Activated T-helper 1 cell treated with anti-CD3 and anti-CD28 coated beads, Interleukin-12 subunit alpha, Interleukin-12 subunit beta, Interleukin-2, Interleukin-4 antibody, amounts not matched to agents 30 ng/mL and 10 ng/mL and 1 ng/mL, durations not matched to agents 14 hours and 24 hours and 36 hours (primary cell): ENCODE measurements at regions not wholly inside any gene's neighbourhood (a gene's known extent, or its start where the extent isn't known, plus 50 kb on each side); places are given as distances from the start of the nearest gene placed in this dataset.

Source experiments
- DNase-seq: peaks from one replicate; pipeline ENCODE4 v3.0.0; 2021; ENCODE audit warnings: low spot score
- H3K27ac Mint-ChIP-seq: one replicate; pipeline ENCODE4 v1.8.0; 2021; ENCODE audit warnings: mild to moderate bottlenecking, mixed read lengths
- H3K27me3 Mint-ChIP-seq: one replicate; pipeline ENCODE4 v1.8.0; 2022; ENCODE audit warnings: mild to moderate bottlenecking, moderate library complexity, mixed read lengths; ENCODE audit not compliant: insufficient read depth
- H3K36me3 Mint-ChIP-seq: one replicate; pipeline ENCODE4 v1.8.0; 2021; ENCODE audit warnings: low read depth, mixed read lengths
- H3K4me1 Mint-ChIP-seq: one replicate; pipeline ENCODE4 v1.8.0; 2021; ENCODE audit warnings: low read depth, mixed read lengths
- H3K4me3 Mint-ChIP-seq: one replicate; pipeline ENCODE4 v1.8.0; 2021; ENCODE audit warnings: mild to moderate bottlenecking, moderate library complexity, mixed read lengths
- H3K9me3 Mint-ChIP-seq: one replicate; pipeline ENCODE4 v1.8.0; 2021; ENCODE audit warnings: mixed read lengths
- intact Hi-C: fragments of 100-400 bp; cut with micrococcal nuclease; formaldehyde crosslinking; loops from one replicate; pipeline ENCODE4 v1.15.1; 2024

DNA sequence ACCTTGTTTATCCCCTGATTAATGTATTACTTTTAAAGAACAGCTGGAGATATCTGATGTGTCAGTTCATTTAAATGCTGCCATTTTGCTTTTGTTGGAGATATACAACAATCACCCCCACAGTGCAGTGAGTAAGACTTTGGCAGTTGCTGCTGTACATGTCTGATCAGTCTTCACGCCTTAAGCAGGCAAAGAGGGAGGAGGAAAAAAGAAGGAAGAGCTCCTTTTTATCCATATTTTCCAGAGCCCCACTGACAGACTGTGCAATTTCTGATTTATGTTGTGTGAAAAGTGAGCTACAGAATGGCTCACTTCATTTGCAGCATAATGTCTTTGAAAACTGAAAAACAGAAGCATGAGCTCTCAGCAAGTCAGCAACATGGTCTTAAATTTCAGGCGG, 319.7 kb upstream of the LRIG3 start:
- Mint-ChIP-seq H3K9me3 (no peaks in the 10 kb centered on the region), H3K36me3 (no peaks in the 10 kb centered on the region), H3K4me1 (no peaks in the 10 kb centered on the region), H3K27ac (no peak overlapping the region), H3K27me3 (no peaks in the 10 kb centered on the region), H3K4me3 (no peak overlapping the region)
- intact Hi-C loops = no loop called here
- no peak for DNase-seq

DNA sequence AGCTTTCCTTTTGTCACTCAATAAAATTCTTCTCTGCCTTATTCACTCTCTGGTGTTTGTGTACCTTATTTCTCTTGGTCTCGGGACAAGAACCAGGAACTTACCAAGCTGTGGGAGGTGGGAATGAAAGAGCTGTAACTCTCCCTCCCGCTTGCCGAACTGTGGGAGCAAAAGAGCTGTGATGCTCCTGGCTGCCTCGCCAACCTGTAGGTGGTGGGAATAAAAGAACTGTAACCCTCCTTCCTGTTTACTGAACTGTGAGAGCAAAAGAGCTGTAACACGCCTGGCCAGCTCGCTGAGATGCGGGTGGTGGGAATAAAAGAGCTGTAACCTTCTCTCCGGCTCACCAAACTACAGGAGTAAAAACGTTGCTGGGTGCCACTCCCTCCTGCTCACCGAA, 314.1 kb upstream of the LRIG3 start:
- Mint-ChIP-seq H3K27ac (no peak overlapping the region), H3K4me3 (no peak overlapping the region), H3K4me1 (no peaks in the 10 kb centered on the region), H3K9me3 (no peaks in the 10 kb centered on the region), H3K27me3 (no peaks in the 10 kb centered on the region), H3K36me3 (no peaks in the 10 kb centered on the region)
- DNase-seq = no peak
- intact Hi-C loops = no loop called here

DNA sequence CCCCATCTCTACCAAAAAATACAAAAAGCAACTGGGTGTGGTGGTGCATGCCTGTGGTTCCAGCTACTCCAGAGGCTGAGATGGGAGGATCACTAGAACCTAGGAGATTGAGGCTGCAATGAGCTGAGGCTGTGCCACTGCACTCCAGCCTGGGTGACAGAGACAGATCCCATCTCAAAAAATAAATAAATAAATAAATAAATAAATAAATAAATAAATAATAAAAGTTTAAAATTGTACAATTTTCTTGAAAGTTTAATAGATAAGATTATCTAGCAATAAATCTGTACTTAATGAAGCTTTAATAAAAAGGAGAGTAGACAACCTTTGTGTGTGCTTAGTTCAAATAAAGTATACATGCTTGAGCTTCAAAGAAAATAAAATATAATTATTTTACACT, 310.0 kb upstream of the LRIG3 start:
- no peaks in the 10 kb centered on the region for H3K36me3 Mint-ChIP-seq
- H3K4me3 Mint-ChIP-seq = no peak overlapping the region
- H3K27me3 Mint-ChIP-seq = no peaks in the 10 kb centered on the region
- no peak for DNase-seq
- H3K9me3 Mint-ChIP-seq = peaks cover 4% of the 10 kb centered on the region
- H3K4me1 Mint-ChIP-seq = no peaks in the 10 kb centered on the region
- no peak overlapping the region for H3K27ac Mint-ChIP-seq
- intact Hi-C loops = no loop called here

GRCh38 chr12:59219148-59219547, 298.8 kb upstream of the LRIG3 start:
- Mint-ChIP-seq H3K36me3 (no peaks in the 10 kb centered on the region), H3K27me3 (no peaks in the 10 kb centered on the region), H3K9me3 (no peaks in the 10 kb centered on the region), H3K4me3 (no peak overlapping the region), H3K4me1 (no peaks in the 10 kb centered on the region), H3K27ac (no peak overlapping the region)
- intact Hi-C loops = no loop called here
- DNase-seq = no peak

DNA sequence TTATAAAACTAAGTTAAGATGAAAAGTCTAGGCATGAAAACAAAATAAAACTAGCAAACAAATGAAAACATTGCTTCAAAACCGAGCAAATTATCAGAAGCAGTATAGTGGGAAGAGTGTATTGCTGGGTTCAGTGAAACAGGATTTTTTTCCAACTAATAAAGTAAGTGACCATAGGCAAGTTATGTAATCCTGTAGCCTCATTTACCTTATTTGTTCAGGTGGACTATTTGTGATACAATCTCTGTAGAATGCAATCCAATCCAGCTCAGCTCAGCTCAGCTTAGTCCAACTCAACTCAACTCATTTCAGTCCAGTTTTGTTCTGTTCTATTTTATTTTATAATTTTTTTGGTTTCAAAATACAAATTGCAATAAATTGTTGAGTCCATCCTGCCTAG, 276.7 kb upstream of the LRIG3 start:
- intact Hi-C loops = no loop called here
- Mint-ChIP-seq H3K36me3 (no peaks in the 10 kb centered on the region), H3K9me3 (no peaks in the 10 kb centered on the region), H3K27ac (no peak overlapping the region), H3K4me1 (no peaks in the 10 kb centered on the region), H3K27me3 (no peaks in the 10 kb centered on the region), H3K4me3 (no peak overlapping the region)
- DNase-seq = no peak

GRCh38 chr12:59194794-59195193, 274.5 kb upstream of the LRIG3 start:
- no peaks in the 10 kb centered on the region for H3K9me3 Mint-ChIP-seq
- H3K27ac Mint-ChIP-seq = no peak overlapping the region
- no peak for DNase-seq
- no peaks in the 10 kb centered on the region for H3K4me1 Mint-ChIP-seq
- no peaks in the 10 kb centered on the region for H3K27me3 Mint-ChIP-seq
- H3K4me3 Mint-ChIP-seq = no peak overlapping the region
- H3K36me3 Mint-ChIP-seq = no peaks in the 10 kb centered on the region
- intact Hi-C loops = no loop called here

DNA sequence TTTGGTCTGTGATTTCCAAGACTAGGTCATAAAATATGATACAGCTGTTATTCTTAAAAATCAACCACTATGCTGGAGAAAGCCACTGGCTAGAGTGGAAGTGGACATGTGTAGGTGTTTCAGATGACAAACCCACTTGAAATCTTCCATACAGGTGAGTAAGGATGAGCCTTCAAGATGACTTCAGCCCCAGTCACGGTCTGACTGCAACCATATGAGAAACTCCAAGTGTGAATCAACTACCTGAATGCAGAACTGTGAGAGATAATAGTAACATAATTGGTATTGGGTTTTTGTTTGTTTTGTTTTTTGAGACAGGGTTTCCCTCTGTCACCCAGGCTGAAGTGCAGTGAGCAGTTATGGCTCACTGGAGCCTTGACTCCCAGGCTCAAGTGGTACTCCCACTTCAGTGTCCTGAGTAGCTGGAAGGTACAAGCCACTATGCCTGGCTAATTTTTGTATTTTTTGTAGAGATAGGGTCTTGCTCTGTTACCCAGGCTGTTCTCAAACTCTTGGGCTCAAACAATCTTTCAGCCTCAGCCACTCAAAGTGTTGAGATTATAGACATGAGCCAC, 273.3 kb upstream of the LRIG3 start:
- no peak overlapping the region for H3K27ac Mint-ChIP-seq

DNA sequence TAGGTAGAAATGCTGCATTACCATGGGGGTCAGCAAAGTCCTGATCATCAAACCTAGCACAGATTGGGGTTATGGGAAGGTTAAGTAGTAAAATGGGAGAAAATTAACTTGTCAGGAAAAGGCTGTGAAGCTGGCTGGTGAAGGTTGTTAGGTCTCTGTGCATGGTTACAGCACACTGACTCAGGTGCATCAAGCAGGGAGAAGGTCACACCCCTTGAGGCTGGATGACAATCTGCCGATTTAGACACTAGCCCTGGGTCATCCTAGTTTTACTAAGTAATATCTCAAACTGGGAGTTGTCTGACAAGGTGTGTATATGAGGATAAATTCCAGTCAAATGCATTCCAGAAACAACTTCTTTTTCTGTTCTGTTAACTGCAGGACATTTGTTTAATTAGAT, 271.1 kb upstream of the LRIG3 start:
- Mint-ChIP-seq H3K4me3 (no peak overlapping the region), H3K27ac (no peak overlapping the region), H3K9me3 (no peaks in the 10 kb centered on the region), H3K27me3 (no peaks in the 10 kb centered on the region), H3K4me1 (no peaks in the 10 kb centered on the region), H3K36me3 (no peaks in the 10 kb centered on the region)
- no peak for DNase-seq
- intact Hi-C loops = no loop called here

More for the DNA sequence above, 273.3 kb upstream of the LRIG3 start:
- H3K4me3 Mint-ChIP-seq = no peak overlapping the region
- H3K36me3 Mint-ChIP-seq = no peaks in the 10 kb centered on the region
- no peaks in the 10 kb centered on the region for H3K4me1 Mint-ChIP-seq
- no peaks in the 10 kb centered on the region for H3K9me3 Mint-ChIP-seq
- no peak for DNase-seq
- H3K27me3 Mint-ChIP-seq = no peaks in the 10 kb centered on the region
- intact Hi-C loops = no loop called here

- Mint-ChIP-seq H3K4me1 (no peaks in the 10 kb centered on the region), H3K27me3 (no peaks in the 10 kb centered on the region), H3K36me3 (no peaks in the 10 kb centered on the region)
Measured at GRCh38 chr12:59186451-59186850, 266.1 kb upstream of the LRIG3 start.

DNA sequence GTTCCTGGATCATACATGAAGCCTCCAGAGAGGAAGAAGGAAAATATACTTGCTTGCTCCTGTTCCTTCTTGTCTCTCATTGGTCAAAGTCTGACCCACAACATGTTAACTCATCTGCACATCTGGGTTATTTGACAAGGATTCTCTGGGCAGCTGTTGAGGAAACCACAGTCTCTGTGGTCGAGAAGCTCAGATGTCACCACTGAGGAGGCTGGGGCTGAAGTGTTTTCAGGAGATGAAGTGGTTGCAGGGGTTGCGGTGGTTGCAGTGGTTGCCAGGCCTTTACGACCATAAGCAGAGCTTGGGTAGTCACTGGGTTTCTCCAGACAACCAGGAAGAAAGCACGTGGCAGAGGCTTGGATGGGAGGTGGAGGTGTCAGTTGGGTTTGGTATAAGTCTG, 265.0 kb upstream of the LRIG3 start:
- no peak overlapping the region for H3K27ac Mint-ChIP-seq
- no peaks in the 10 kb centered on the region for H3K4me1 Mint-ChIP-seq
- no peaks in the 10 kb centered on the region for H3K36me3 Mint-ChIP-seq
- no peak overlapping the region for H3K4me3 Mint-ChIP-seq
- no peaks in the 10 kb centered on the region for H3K9me3 Mint-ChIP-seq
- no peak for DNase-seq
- intact Hi-C loops = no loop called here
- H3K27me3 Mint-ChIP-seq = no peaks in the 10 kb centered on the region

More at GRCh38 chr12:59186451-59186850, 266.1 kb upstream of the LRIG3 start:
- Mint-ChIP-seq H3K9me3 (no peaks in the 10 kb centered on the region), H3K27ac (no peak overlapping the region), H3K4me3 (no peak overlapping the region)
- intact Hi-C loops = no loop called here
- DNase-seq = no peak

- H3K27me3 Mint-ChIP-seq = no peaks in the 10 kb centered on the region
- no peaks in the 10 kb centered on the region for H3K9me3 Mint-ChIP-seq
- H3K4me3 Mint-ChIP-seq = no peak overlapping the region
- no peak overlapping the region for H3K27ac Mint-ChIP-seq
- no peaks in the 10 kb centered on the region for H3K4me1 Mint-ChIP-seq
- intact Hi-C loops = no loop called here
- DNase-seq = no peak
- H3K36me3 Mint-ChIP-seq = no peaks in the 10 kb centered on the region
Measured at GRCh38 chr12:59182658-59183455, 262.6 kb upstream of the LRIG3 start.

GRCh38 chr12:59182191-59182590, 261.9 kb upstream of the LRIG3 start:
- intact Hi-C loops = no loop called here
- Mint-ChIP-seq H3K27ac (no peak overlapping the region), H3K36me3 (no peaks in the 10 kb centered on the region), H3K4me3 (no peak overlapping the region), H3K9me3 (peaks cover 3% of the 10 kb centered on the region), H3K27me3 (no peaks in the 10 kb centered on the region), H3K4me1 (no peaks in the 10 kb centered on the region)
- no peak for DNase-seq

- Mint-ChIP-seq H3K4me1 (no peaks in the 10 kb centered on the region), H3K27me3 (no peaks in the 10 kb centered on the region), H3K36me3 (no peaks in the 10 kb centered on the region), H3K9me3 (peaks cover 5% of the 10 kb centered on the region), H3K4me3 (no peak overlapping the region), H3K27ac (no peak overlapping the region)
- intact Hi-C loops = no loop called here
- DNase-seq = no peak
Measured at GRCh38 chr12:59181196-59181777, 261.0 kb upstream of the LRIG3 start.
